HEK293 (cell line): ENCODE measurements at regions not wholly inside any gene's neighbourhood (a gene's known extent, or its start where the extent isn't known, plus 50 kb on each side); places are given as distances from the start of the nearest gene placed in this dataset.
A peak's percentile ranks its signal among the peaks of the same experiment; 100 is the strongest.

Source experiments
- BCL11A ChIP-seq: fragments of 450-650 bp; formaldehyde crosslinking; IDR thresholded peaks from 2 replicates; pipeline ENCODE4 v1.5.1; 2016; ENCODE audit warnings: low read depth, missing biosample characterization, missing genetic modification characterization
- KLF7 ChIP-seq: fragments of 450-650 bp; formaldehyde crosslinking; IDR thresholded peaks from 2 replicates; pipeline ENCODE4 v1.5.1; 2016; ENCODE audit warnings: missing biosample characterization, missing genetic modification characterization, borderline replicate concordance
- MEIS1 ChIP-seq: sonication (generic); formaldehyde crosslinking; IDR thresholded peaks from 2 replicates; pipeline ENCODE4 v1.8.1; 2022; ENCODE audit warnings: missing genetic modification reagents, mild to moderate bottlenecking, borderline replicate concordance
- PRDM1 ChIP-seq: fragments of 450-650 bp; formaldehyde crosslinking; IDR thresholded peaks from 2 replicates; pipeline ENCODE4; 2016; ENCODE audit warnings: missing biosample characterization, missing genetic modification characterization
- RBAK ChIP-seq: fragments of 450-650 bp; formaldehyde crosslinking; IDR thresholded peaks from 2 replicates; pipeline ENCODE4 v1.5.1; 2016; ENCODE audit warnings: missing biosample characterization, missing genetic modification characterization
- SP2 ChIP-seq: fragments of 450-650 bp; formaldehyde crosslinking; IDR thresholded peaks from 2 replicates; pipeline ENCODE4 v1.5.1; 2016; ENCODE audit warnings: missing biosample characterization, missing genetic modification characterization
- ZBTB20 ChIP-seq: fragments of 450-650 bp; formaldehyde crosslinking; IDR thresholded peaks from 2 replicates; pipeline ENCODE4 v1.5.1; 2016; ENCODE audit warnings: missing biosample characterization, missing genetic modification characterization
- ZNF140 ChIP-seq: fragments of 450-650 bp; formaldehyde crosslinking; IDR thresholded peaks from 2 replicates; pipeline ENCODE4 v1.5.1; 2016; ENCODE audit warnings: missing biosample characterization, missing genetic modification characterization
- ZNF2 ChIP-seq: fragments of 450-650 bp; formaldehyde crosslinking; IDR thresholded peaks from 2 replicates; pipeline ENCODE4 v1.5.1; 2016; ENCODE audit warnings: missing biosample characterization, missing genetic modification characterization
- ZNF473 ChIP-seq: fragments of 450-650 bp; formaldehyde crosslinking; IDR thresholded peaks from 2 replicates; pipeline ENCODE4 v1.5.1; 2017; ENCODE audit warnings: missing biosample characterization, missing genetic modification characterization
- ZNF521 ChIP-seq: fragments of 450-650 bp; formaldehyde crosslinking; IDR thresholded peaks from 2 replicates; pipeline ENCODE4 v1.5.1; 2017; ENCODE audit warnings: missing biosample characterization, mild to moderate bottlenecking, missing genetic modification characterization
- ZNF544 ChIP-seq: fragments of 450-650 bp; formaldehyde crosslinking; IDR thresholded peaks from 2 replicates; pipeline ENCODE4 v1.5.0; 2017; ENCODE audit warnings: missing biosample characterization, missing genetic modification characterization
- ZNF549 ChIP-seq: fragments of 450-650 bp; IDR thresholded peaks from 2 replicates; pipeline ENCODE4 v1.5.1; 2018; ENCODE audit warnings: missing biosample characterization, missing genetic modification characterization, mild to moderate bottlenecking, inconsistent platforms, moderate library complexity
- ZNF658 ChIP-seq: fragments of 450-650 bp; formaldehyde crosslinking; IDR thresholded peaks from 2 replicates; pipeline ENCODE4; 2016; ENCODE audit warnings: missing biosample characterization, missing genetic modification characterization
- ZNF830 ChIP-seq: fragments of 450-650 bp; IDR thresholded peaks from 2 replicates; pipeline ENCODE4 v1.5.0; 2018; ENCODE audit warnings: missing biosample characterization, missing genetic modification characterization, low read depth, mild to moderate bottlenecking, moderate library complexity
- ZSCAN30 ChIP-seq: fragments of 450-650 bp; IDR thresholded peaks from 2 replicates; pipeline ENCODE4 v1.5.1; 2018; ENCODE audit warnings: missing biosample characterization, mild to moderate bottlenecking, missing genetic modification characterization, moderate library complexity
- TF ChIP-seq, protein P1 (sequence below): fragments of 450-650 bp; IDR thresholded peaks from 2 replicates; pipeline ENCODE4 v1.5.1; 2018; ENCODE audit warnings: missing biosample characterization, mild to moderate bottlenecking, missing genetic modification characterization
- TF ChIP-seq, protein P2 (sequence below): fragments of 450-650 bp; formaldehyde crosslinking; IDR thresholded peaks from 2 replicates; pipeline ENCODE4 v1.5.1; 2016; ENCODE audit warnings: missing biosample characterization, missing genetic modification characterization, borderline replicate concordance
- TF ChIP-seq, protein P3 (sequence below): fragments of 450-650 bp; formaldehyde crosslinking; IDR thresholded peaks from 2 replicates; pipeline ENCODE4 v1.5.1; 2016; ENCODE audit warnings: missing biosample characterization, missing genetic modification characterization
- TF ChIP-seq, protein P4 (sequence below): fragments of 450-650 bp; formaldehyde crosslinking; IDR thresholded peaks from 2 replicates; pipeline ENCODE4 v1.5.1; 2016; ENCODE audit warnings: missing biosample characterization, missing genetic modification characterization
- TF ChIP-seq, protein P5 (sequence below): fragments of 450-650 bp; IDR thresholded peaks from 2 replicates; pipeline ENCODE4 v1.5.1; 2018; ENCODE audit warnings: missing biosample characterization, missing genetic modification characterization
- TF ChIP-seq, protein P6 (sequence below): fragments of 450-650 bp; formaldehyde crosslinking; IDR thresholded peaks from 2 replicates; pipeline ENCODE4 v1.5.1; 2016; ENCODE audit warnings: missing biosample characterization, missing genetic modification characterization

DNA sequence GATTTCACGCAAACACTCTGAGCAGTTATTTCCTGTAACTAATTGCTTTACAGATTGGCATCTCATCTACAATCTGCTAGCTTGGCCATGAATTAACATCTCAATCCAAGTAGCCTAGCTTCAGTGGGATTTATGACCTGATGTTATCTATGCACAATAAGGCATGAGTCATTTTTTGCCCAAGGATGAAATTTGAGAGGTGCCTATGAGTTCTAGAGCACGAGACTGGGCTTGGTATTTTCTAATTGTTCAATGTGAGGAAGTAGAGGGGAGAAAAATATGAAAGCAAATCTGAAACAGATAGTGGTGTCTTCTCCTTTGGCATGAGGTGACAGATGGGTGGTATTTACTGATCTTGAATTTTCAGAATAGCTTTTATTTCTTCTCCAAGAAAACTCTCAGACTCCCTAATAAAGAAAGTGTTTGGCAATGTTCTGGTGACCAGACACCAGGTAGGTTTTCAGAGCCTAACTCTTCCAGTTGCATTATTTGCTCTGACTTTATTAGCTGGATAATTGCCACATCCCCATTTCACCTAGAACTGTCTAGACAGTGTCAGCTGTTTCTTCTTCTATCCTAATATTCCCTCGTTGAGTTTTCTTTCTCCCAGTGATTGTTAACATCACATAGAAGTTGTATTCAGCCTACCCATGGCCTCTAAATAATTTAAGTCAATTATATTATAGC, 301.0 kb upstream of the UMPS start (continued):
- TF ChIP-seq, protein P1, sequence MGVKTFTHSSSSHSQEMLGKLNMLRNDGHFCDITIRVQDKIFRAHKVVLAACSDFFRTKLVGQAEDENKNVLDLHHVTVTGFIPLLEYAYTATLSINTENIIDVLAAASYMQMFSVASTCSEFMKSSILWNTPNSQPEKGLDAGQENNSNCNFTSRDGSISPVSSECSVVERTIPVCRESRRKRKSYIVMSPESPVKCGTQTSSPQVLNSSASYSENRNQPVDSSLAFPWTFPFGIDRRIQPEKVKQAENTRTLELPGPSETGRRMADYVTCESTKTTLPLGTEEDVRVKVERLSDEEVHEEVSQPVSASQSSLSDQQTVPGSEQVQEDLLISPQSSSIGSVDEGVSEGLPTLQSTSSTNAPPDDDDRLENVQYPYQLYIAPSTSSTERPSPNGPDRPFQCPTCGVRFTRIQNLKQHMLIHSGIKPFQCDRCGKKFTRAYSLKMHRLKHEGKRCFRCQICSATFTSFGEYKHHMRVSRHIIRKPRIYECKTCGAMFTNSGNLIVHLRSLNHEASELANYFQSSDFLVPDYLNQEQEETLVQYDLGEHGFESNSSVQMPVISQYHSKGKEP, result peak; percentile 76
- peak; percentile 55 for TF ChIP-seq SP2 (tag by site-specific recombination)
- peak; percentile 58; the same call in 1 of the 2 replicates for TF ChIP-seq KLF7 (tag by site-specific recombination)
- TF ChIP-seq, protein P2, sequence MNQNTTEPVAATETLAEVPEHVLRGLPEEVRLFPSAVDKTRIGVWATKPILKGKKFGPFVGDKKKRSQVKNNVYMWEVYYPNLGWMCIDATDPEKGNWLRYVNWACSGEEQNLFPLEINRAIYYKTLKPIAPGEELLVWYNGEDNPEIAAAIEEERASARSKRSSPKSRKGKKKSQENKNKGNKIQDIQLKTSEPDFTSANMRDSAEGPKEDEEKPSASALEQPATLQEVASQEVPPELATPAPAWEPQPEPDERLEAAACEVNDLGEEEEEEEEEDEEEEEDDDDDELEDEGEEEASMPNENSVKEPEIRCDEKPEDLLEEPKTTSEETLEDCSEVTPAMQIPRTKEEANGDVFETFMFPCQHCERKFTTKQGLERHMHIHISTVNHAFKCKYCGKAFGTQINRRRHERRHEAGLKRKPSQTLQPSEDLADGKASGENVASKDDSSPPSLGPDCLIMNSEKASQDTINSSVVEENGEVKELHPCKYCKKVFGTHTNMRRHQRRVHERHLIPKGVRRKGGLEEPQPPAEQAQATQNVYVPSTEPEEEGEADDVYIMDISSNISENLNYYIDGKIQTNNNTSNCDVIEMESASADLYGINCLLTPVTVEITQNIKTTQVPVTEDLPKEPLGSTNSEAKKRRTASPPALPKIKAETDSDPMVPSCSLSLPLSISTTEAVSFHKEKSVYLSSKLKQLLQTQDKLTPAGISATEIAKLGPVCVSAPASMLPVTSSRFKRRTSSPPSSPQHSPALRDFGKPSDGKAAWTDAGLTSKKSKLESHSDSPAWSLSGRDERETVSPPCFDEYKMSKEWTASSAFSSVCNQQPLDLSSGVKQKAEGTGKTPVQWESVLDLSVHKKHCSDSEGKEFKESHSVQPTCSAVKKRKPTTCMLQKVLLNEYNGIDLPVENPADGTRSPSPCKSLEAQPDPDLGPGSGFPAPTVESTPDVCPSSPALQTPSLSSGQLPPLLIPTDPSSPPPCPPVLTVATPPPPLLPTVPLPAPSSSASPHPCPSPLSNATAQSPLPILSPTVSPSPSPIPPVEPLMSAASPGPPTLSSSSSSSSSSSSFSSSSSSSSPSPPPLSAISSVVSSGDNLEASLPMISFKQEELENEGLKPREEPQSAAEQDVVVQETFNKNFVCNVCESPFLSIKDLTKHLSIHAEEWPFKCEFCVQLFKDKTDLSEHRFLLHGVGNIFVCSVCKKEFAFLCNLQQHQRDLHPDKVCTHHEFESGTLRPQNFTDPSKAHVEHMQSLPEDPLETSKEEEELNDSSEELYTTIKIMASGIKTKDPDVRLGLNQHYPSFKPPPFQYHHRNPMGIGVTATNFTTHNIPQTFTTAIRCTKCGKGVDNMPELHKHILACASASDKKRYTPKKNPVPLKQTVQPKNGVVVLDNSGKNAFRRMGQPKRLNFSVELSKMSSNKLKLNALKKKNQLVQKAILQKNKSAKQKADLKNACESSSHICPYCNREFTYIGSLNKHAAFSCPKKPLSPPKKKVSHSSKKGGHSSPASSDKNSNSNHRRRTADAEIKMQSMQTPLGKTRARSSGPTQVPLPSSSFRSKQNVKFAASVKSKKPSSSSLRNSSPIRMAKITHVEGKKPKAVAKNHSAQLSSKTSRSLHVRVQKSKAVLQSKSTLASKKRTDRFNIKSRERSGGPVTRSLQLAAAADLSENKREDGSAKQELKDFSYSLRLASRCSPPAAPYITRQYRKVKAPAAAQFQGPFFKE, result no peak
- TF ChIP-seq ZNF658 (tag by site-specific recombination), result no peak
- no peak for TF ChIP-seq ZNF544 (tag by site-specific recombination)
- TF ChIP-seq RBAK, result no peak
- TF ChIP-seq, protein P3, sequence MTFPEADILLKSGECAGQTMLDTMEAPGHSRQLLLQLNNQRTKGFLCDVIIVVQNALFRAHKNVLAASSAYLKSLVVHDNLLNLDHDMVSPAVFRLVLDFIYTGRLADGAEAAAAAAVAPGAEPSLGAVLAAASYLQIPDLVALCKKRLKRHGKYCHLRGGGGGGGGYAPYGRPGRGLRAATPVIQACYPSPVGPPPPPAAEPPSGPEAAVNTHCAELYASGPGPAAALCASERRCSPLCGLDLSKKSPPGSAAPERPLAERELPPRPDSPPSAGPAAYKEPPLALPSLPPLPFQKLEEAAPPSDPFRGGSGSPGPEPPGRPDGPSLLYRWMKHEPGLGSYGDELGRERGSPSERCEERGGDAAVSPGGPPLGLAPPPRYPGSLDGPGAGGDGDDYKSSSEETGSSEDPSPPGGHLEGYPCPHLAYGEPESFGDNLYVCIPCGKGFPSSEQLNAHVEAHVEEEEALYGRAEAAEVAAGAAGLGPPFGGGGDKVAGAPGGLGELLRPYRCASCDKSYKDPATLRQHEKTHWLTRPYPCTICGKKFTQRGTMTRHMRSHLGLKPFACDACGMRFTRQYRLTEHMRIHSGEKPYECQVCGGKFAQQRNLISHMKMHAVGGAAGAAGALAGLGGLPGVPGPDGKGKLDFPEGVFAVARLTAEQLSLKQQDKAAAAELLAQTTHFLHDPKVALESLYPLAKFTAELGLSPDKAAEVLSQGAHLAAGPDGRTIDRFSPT (tag by site-specific recombination), result peak; percentile 55; the same call in 1 of the 2 replicates
- peak; percentile 79 for TF ChIP-seq PRDM1 (tag by site-specific recombination)
- no peak for TF ChIP-seq ZNF140 (tag by site-specific recombination)
- TF ChIP-seq ZSCAN30 (tag by site-specific recombination), result peak; percentile 56; the same call in 1 of the 2 replicates
- TF ChIP-seq, protein P4, sequence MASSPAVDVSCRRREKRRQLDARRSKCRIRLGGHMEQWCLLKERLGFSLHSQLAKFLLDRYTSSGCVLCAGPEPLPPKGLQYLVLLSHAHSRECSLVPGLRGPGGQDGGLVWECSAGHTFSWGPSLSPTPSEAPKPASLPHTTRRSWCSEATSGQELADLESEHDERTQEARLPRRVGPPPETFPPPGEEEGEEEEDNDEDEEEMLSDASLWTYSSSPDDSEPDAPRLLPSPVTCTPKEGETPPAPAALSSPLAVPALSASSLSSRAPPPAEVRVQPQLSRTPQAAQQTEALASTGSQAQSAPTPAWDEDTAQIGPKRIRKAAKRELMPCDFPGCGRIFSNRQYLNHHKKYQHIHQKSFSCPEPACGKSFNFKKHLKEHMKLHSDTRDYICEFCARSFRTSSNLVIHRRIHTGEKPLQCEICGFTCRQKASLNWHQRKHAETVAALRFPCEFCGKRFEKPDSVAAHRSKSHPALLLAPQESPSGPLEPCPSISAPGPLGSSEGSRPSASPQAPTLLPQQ (tag by site-specific recombination), result peak; percentile 73
- peak; percentile 90; the same call in 1 of the 2 replicates for TF ChIP-seq BCL11A (tag by site-specific recombination)
- TF ChIP-seq ZNF549 (tag by site-specific recombination), result no peak
- no peak for TF ChIP-seq ZNF830
- TF ChIP-seq ZBTB20 (tag by site-specific recombination), result no peak
- TF ChIP-seq, protein P5, sequence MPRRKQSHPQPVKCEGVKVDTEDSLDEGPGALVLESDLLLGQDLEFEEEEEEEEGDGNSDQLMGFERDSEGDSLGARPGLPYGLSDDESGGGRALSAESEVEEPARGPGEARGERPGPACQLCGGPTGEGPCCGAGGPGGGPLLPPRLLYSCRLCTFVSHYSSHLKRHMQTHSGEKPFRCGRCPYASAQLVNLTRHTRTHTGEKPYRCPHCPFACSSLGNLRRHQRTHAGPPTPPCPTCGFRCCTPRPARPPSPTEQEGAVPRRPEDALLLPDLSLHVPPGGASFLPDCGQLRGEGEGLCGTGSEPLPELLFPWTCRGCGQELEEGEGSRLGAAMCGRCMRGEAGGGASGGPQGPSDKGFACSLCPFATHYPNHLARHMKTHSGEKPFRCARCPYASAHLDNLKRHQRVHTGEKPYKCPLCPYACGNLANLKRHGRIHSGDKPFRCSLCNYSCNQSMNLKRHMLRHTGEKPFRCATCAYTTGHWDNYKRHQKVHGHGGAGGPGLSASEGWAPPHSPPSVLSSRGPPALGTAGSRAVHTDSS (tag by site-specific recombination), result no peak; the same call in 1 of the 2 replicates
- no peak for TF ChIP-seq ZNF521 (tag by site-specific recombination)
- TF ChIP-seq MEIS1 (CRISPR knock-in tag), result peak; percentile 66; the same call in 1 of the 2 replicates
- TF ChIP-seq, protein P6, sequence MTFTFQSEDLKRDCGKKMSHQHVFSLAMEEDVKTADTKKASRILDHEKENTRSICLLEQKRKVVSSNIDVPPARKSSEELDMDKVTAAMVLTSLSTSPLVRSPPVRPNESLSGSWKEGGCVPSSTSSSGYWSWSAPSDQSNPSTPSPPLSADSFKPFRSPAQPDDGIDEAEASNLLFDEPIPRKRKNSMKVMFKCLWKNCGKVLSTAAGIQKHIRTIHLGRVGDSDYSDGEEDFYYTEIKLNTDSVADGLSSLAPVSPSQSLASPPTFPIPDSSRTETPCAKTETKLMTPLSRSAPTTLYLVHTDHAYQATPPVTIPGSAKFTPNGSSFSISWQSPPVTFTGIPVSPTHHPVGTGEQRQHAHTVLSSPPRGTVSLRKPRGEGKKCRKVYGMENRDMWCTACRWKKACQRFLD (tag by site-specific recombination), result no peak
- TF ChIP-seq ZNF2, result peak; percentile 89
- no peak for TF ChIP-seq ZNF473 (tag by site-specific recombination)
